HG03565 (cell line): ENCODE measurements at regions not wholly inside any gene's neighbourhood (a gene's known extent, or its start where the extent isn't known, plus 50 kb on each side); places are given as distances from the start of the nearest gene placed in this dataset.
"Not testable (repeated sequence)": the region's sequence is repeated elsewhere in the genome, so short reads cannot be mapped to it uniquely, and the experiment has no call there.

Experiments used
- ATAC-seq: cut with Tn5 transposase; IDR thresholded peaks from one replicate; pipeline ENCODE4 v1.9.1; 2021; ENCODE audit warnings: mild to moderate bottlenecking, moderate library complexity; ENCODE audit not compliant: unreplicated experiment

- no peak for ATAC-seq
Measured at GRCh38 chr3:137582484-137582883, 181.6 kb upstream of the SOX14 start.

- ATAC-seq, result no peak
Measured at GRCh38 chr3:137583256-137583655, 180.9 kb upstream of the SOX14 start.

- ATAC-seq, result no peak
Measured at GRCh38 chr3:137588871-137589270, 175.2 kb upstream of the SOX14 start.

GRCh38 chr3:137595415-137595814 lies 168.7 kb upstream of the SOX14 start:
- ATAC-seq, result not testable (repeated sequence)

GRCh38 chr3:137610723-137611122 lies 153.4 kb upstream of the SOX14 start:
- ATAC-seq, result no peak

GRCh38 chr3:137612291-137612690 lies 151.8 kb upstream of the SOX14 start:
- no peak for ATAC-seq

GRCh38 chr3:137615659-137616418 lies 148.3 kb upstream of the SOX14 start:
- ATAC-seq, result no peak

GRCh38 chr3:137641879-137642704 lies 122.0 kb upstream of the SOX14 start:
- no peak for ATAC-seq

- no peak for ATAC-seq
Measured at GRCh38 chr3:137642831-137643230, 121.3 kb upstream of the SOX14 start.

GRCh38 chr3:137647179-137647578 lies 116.9 kb upstream of the SOX14 start:
- ATAC-seq, result no peak

- no peak for ATAC-seq
Measured at GRCh38 chr3:137669519-137670060, 94.5 kb upstream of the SOX14 start.

- no peak for ATAC-seq
Measured at GRCh38 chr3:137687181-137687879, 76.8 kb upstream of the SOX14 start.

- no peak for ATAC-seq
Measured at GRCh38 chr3:137692803-137693431, 71.2 kb upstream of the SOX14 start.

- ATAC-seq, result no peak
Measured at GRCh38 chr3:137693791-137694190, 70.3 kb upstream of the SOX14 start.

- no peak for ATAC-seq
Measured at GRCh38 chr3:137694836-137695235, 69.3 kb upstream of the SOX14 start.

- no peak for ATAC-seq
Measured at GRCh38 chr3:137695351-137695750, 68.8 kb upstream of the SOX14 start.

- ATAC-seq, result no peak
Measured at GRCh38 chr3:137709011-137709601, 55.0 kb upstream of the SOX14 start.

GRCh38 chr3:137713965-137714364 lies 50.1 kb upstream of the SOX14 start:
- not testable (repeated sequence) for ATAC-seq
